Thyroid gland (tissue), 4 donors: ENCODE measurements at regions not wholly inside any gene's neighbourhood (a gene's known extent, or its start where the extent isn't known, plus 50 kb on each side); places are given as distances from the start of the nearest gene placed in this dataset.

ENCODE experiments used
- CTCF ChIP-seq, 6 experiments: fragments of 200-600 bp in 3 of 6; fragments of 450-650 bp in 3 of 6; sonication (generic) in 3 of 6; IDR thresholded peaks; one replicate each; pipeline ENCODE4 v1.5.1; 2016 to 2019; ENCODE audit warnings: antibody characterized with exemption in 6 of 6, mild to moderate bottlenecking in 2 of 6, inconsistent platforms in 1 of 6, moderate library complexity in 1 of 6
- POLR2A ChIP-seq, 2 donors: fragments of 450-650 bp; IDR thresholded peaks; one replicate each; pipeline ENCODE4 v1.6.1; 2017; ENCODE audit warnings: antibody characterized with exemption in 2 of 2, mild to moderate bottlenecking in 2 of 2, moderate library complexity in 1 of 2

- TF ChIP-seq CTCF (IDR thresholded peaks at IDR 0.05), result no peak
- no peak for TF ChIP-seq POLR2A (IDR thresholded peaks at IDR 0.05)
Observed at GRCh38 chr6:51218181-51218580, 399.5 kb downstream of the TFAP2B start.
